A673 (cell line): ENCODE measurements at regions not wholly inside any gene's neighbourhood (a gene's known extent, or its start where the extent isn't known, plus 50 kb on each side); places are given as distances from the start of the nearest gene placed in this dataset.

Experiments used
- CTCF ChIP-seq: fragments of 300-800, 200-600 bp; sonication (generic); conservative IDR thresholded peaks from 2 replicates; pipeline ENCODE4 v1.5.1; 2017; ENCODE audit warnings: low read depth, mild to moderate bottlenecking, antibody characterized with exemption, low read length, moderate library complexity, mixed read lengths
- EZH2 ChIP-seq: fragments of 200-600 bp; sonication (generic); IDR thresholded peaks from 2 replicates; pipeline ENCODE4 v1.6.1; 2017; ENCODE audit warnings: borderline replicate concordance, low read depth, mild to moderate bottlenecking, mixed read lengths, antibody characterized with exemption, low read length; ENCODE audit not compliant: poor library complexity, severe bottlenecking

- TF ChIP-seq EZH2: no peak
- no peak for TF ChIP-seq CTCF
Measured at GRCh38 chrX:125503769-125504168, 184.1 kb downstream of the TEX13C start.
